ENCODE measurements at regions not wholly inside any gene's neighbourhood (a gene's known extent, or its start where the extent isn't known, plus 50 kb on each side); places are given as distances from the start of the nearest gene placed in this dataset.

- no peak for TF ChIP-seq EZH2phosphoT487 (IDR thresholded peaks at IDR 0.05; ENCODE audit: insufficient read depth, low read depth)
- no peak for TF ChIP-seq EZH2 (IDR thresholded peaks at IDR 0.05; ENCODE audit: insufficient read depth, poor library complexity, severe bottlenecking)
Observed at GRCh38 chr5:136620016-136620419, 254.7 kb upstream of the TRPC7 start.
